ENCODE measurements at regions not wholly inside any gene's neighbourhood (a gene's known extent, or its start where the extent isn't known, plus 50 kb on each side); places are given as distances from the start of the nearest gene placed in this dataset.

GRCh38 chr2:21263622-21264021 is 139.9 kb downstream of the TDRD15 start:
- DNase-seq (ENCODE audit: extremely low spot score): no peak
- ChIA-PET CTCF (no interaction called here), POLR2A (no interaction called here)
- TF ChIP-seq L3MBTL2 (conservative IDR thresholded peaks at IDR 0.05) (no peak), TARDBP (IDR thresholded peaks at IDR 0.05) (no peak), HDGF (IDR thresholded peaks at IDR 0.05; ENCODE audit: borderline replicate concordance) (no peak), PKNOX1 (IDR thresholded peaks at IDR 0.05) (no peak), CTBP1 (IDR thresholded peaks at IDR 0.05; ENCODE audit: borderline replicate concordance) (no peak), NFRKB (IDR thresholded peaks at IDR 0.05) (no peak), ARNT (IDR thresholded peaks at IDR 0.05) (no peak), BHLHE40 (IDR thresholded peaks at IDR 0.05; ENCODE audit: borderline replicate concordance) (no peak), SUZ12 (IDR thresholded peaks at IDR 0.05) (no peak), SP1 (IDR thresholded peaks at IDR 0.05) (no peak), ZNF384 (IDR thresholded peaks at IDR 0.05) (no peak), FOXK2 (IDR thresholded peaks at IDR 0.05) (no peak)

DNA sequence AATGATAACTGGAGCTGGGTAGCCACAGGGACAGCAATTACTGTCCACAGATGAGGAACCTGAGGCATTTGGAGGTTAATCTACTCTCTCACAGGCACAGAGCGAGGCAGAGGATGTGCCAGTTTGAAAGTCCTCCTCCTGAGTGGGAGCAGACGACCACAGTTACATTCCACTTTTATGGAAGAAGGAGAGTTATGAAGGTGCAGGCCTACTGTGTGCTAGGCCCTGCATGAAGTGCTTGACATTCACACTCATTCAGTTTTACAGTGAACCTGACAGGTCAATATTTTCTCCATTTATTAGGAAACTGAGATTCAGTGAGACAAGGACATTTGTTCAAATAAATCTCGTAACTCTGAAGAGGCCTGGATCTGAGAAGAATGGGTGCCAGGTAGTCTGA is 142.0 kb downstream of the TDRD15 start:
- ChIA-PET CTCF (no interaction called here), POLR2A (no interaction called here)
- no peak for DNase-seq (ENCODE audit: extremely low spot score)
- TF ChIP-seq PKNOX1 (IDR thresholded peaks at IDR 0.05) (no peak), LEF1 (IDR thresholded peaks at IDR 0.05; ENCODE audit: borderline replicate concordance) (no peak), ARNT (IDR thresholded peaks at IDR 0.05) (no peak), FOXK2 (IDR thresholded peaks at IDR 0.05) (no peak), TARDBP (IDR thresholded peaks at IDR 0.05) (no peak), FOXM1 (IDR thresholded peaks at IDR 0.05; ENCODE audit: borderline replicate concordance) (no peak), ZNF384 (IDR thresholded peaks at IDR 0.05) (no peak), SUZ12 (IDR thresholded peaks at IDR 0.05) (no peak)

DNA sequence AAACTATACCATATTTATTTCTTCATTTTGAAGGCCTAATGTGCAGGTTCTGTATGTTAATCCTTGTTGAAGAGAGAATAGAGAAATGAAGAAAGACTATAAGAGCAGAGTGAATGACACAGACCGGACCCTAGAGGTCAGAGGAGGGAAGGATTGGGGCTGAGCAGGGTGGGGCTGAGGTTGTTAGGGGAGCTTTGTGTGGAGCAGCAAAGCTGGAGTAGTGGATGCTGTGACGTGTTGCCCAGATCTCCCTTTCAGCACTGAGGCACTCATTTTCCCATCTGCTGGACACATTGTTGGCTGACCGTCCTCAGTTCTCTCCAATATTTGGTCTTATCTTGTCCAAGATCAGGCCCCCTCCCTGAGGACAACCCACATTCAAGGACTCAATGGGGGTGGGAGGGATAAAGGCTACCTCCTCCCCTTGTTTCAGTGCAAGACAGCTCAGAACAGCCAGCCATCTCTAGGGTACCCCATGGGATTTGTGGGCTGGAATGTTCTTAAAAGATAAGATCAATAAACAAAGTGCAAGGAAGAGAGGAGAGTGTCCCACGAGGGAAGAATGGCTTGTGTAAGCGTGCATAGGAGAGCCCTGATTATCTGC is 143.6 kb downstream of the TDRD15 start:
- TF ChIP-seq ZNF384 (IDR thresholded peaks at IDR 0.05) (no peak), TARDBP (IDR thresholded peaks at IDR 0.05) (no peak), NFRKB (IDR thresholded peaks at IDR 0.05) (no peak), FOXM1 (IDR thresholded peaks at IDR 0.05; ENCODE audit: borderline replicate concordance) (no peak), FOXA1 (IDR thresholded peaks at IDR 0.05) (no peak), PKNOX1 (IDR thresholded peaks at IDR 0.05) (no peak), BHLHE40 (IDR thresholded peaks at IDR 0.05; ENCODE audit: borderline replicate concordance) (no peak), ARNT (IDR thresholded peaks at IDR 0.05) (no peak), HDGF (IDR thresholded peaks at IDR 0.05; ENCODE audit: borderline replicate concordance) (no peak), CTBP1 (IDR thresholded peaks at IDR 0.05; ENCODE audit: borderline replicate concordance) (no peak), ELF4 (IDR thresholded peaks at IDR 0.05) (no peak), FOXK2 (IDR thresholded peaks at IDR 0.05) (no peak), L3MBTL2 (conservative IDR thresholded peaks at IDR 0.05) (no peak), LEF1 (IDR thresholded peaks at IDR 0.05; ENCODE audit: borderline replicate concordance) (no peak)
- no peak for DNase-seq (ENCODE audit: extremely low spot score)
- CTCF ChIA-PET: no interaction called here
- POLR2A ChIA-PET: no interaction called here

DNA sequence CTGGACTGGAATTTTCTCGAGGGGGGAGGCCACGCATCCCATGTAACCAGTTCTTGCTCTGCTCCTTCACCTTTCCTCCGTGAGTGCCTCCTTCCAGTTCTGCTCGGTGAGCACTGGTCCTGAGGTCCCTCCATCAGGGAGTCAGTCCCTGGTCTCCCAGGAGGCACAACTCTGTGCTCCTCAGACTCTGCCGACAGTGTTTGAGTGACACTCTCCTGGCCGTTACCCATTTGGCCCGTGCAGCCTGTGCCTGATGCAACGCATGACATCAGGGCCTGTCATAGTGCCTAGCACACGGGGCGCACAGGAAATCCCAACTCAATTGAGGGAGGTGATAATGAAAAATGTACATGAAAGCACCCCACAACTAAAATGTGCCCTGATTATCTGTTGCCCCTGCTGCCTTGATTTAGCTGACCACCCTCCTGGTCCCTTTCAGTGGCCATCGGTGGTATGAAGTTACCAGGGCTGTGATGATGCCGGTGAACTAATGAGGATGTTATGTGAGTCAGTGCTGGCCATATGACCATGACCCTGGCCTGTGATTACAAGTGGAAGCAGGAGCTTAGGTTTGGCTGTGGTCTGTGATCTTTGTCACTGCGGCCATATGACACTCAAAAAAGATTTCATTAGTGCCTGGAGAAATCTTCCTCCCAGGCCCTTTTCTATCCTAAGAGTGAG is 144.6 kb downstream of the TDRD15 start:
- no peak for DNase-seq (ENCODE audit: extremely low spot score)
- ChIA-PET POLR2A (no interaction called here), CTCF (interaction anchor here (1.4 kb wide), 1 partner anchor 49 kb away, joined by 5 read pairs; no protein-coding TSS in a partner anchor)
- TF ChIP-seq L3MBTL2 (conservative IDR thresholded peaks at IDR 0.05) (no peak), SP1 (IDR thresholded peaks at IDR 0.05) (no peak), TARDBP (IDR thresholded peaks at IDR 0.05) (no peak)

- DNase-seq (ENCODE audit: extremely low spot score): no peak
- ChIA-PET POLR2A (no interaction called here), CTCF (interaction anchor here (1.4 kb wide), 1 partner anchor 48 kb away, joined by 5 read pairs; no protein-coding TSS in a partner anchor)
- TF ChIP-seq HDGF (IDR thresholded peaks at IDR 0.05; ENCODE audit: borderline replicate concordance): no peak
- no peak for TF ChIP-seq ZNF384 (IDR thresholded peaks at IDR 0.05)
- TF ChIP-seq SUZ12 (IDR thresholded peaks at IDR 0.05): no peak
- TF ChIP-seq PKNOX1 (IDR thresholded peaks at IDR 0.05): no peak
- no peak for TF ChIP-seq FOXK2 (IDR thresholded peaks at IDR 0.05)
- TF ChIP-seq ARNT (IDR thresholded peaks at IDR 0.05): no peak
- no peak for TF ChIP-seq L3MBTL2 (conservative IDR thresholded peaks at IDR 0.05)
- TF ChIP-seq LEF1 (IDR thresholded peaks at IDR 0.05; ENCODE audit: borderline replicate concordance): no peak
- TF ChIP-seq NFRKB (IDR thresholded peaks at IDR 0.05): no peak
- no peak for TF ChIP-seq TARDBP (IDR thresholded peaks at IDR 0.05)
- no peak for TF ChIP-seq CTBP1 (IDR thresholded peaks at IDR 0.05; ENCODE audit: borderline replicate concordance)
- TF ChIP-seq FOXM1 (IDR thresholded peaks at IDR 0.05; ENCODE audit: borderline replicate concordance): no peak
- no peak for TF ChIP-seq SP1 (IDR thresholded peaks at IDR 0.05)
- no peak for TF ChIP-seq FOXA1 (IDR thresholded peaks at IDR 0.05)
- no peak for TF ChIP-seq ELF4 (IDR thresholded peaks at IDR 0.05)
- no peak for TF ChIP-seq BHLHE40 (IDR thresholded peaks at IDR 0.05; ENCODE audit: borderline replicate concordance)
These were observed 145.1 kb downstream of the TDRD15 start for GRCh38 chr2:21268878-21269224.
